HG03060 (cell line): ENCODE measurements at regions not wholly inside any gene's neighbourhood (a gene's known extent, or its start where the extent isn't known, plus 50 kb on each side); places are given as distances from the start of the nearest gene placed in this dataset.

Experiments used
- ATAC-seq: cut with Tn5 transposase; IDR thresholded peaks from one replicate; pipeline ENCODE4 v1.9.1; 2021; ENCODE audit warnings: low read depth, moderate number of reproducible peaks; ENCODE audit not compliant: unreplicated experiment

DNA sequence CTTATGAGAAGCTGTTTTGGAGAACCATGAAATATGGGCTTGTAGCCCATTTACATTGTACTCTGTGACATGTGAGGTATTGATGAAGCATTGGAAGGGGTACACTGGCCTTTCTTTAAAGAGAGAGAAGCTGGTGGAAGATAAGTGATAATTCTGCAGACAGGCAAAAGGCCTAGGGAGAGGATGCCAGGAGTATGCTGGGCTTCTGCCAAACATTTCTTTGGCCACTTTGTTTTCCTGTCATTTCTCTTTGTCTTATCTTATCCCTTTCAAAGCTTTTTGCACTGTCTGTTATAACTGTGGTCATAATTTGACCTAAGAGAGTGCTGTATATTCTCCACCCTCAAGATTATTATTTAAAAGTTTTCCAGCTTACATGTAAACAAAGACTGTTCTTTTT lies 109.6 kb upstream of the SEMA6D start:
- no peak for ATAC-seq

DNA sequence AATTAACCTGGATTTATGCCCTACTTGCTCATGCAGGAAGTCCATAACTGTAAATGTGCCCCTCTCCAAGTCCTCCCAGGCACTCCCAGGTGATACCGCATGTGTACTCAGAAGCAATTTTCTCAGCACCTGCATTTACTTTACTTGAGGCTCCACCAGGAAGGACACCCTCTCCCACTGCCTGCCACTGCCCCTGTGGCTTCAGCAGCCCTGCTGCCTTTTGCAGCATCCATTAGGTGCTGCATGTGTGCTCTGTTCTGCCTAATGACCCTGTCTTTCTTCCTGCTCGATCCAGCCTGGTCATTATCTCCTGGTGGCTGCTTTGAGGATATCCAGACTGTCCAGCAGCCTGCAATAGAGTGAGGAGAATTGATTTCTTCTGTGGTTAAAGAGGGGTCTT lies 107.6 kb upstream of the SEMA6D start:
- no peak for ATAC-seq

DNA sequence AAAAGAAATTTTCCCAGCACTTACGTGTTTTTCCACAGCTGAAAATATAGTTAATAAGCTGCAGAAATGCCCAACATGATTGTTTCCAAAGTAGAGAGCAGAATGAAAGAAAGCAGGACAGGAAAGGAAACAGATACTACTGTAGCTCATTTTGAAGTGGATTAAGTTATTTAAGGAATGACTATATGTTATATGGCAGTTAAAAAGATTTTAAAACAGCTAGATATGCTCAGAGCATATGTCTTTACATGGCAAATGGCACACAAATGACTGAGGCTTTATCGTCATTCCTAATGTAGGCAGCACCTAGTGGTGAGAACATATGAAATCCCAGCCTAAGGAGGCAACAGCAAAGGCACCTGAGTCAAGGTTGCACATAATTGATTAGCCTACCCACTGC lies 106.6 kb upstream of the SEMA6D start:
- ATAC-seq, result no peak

DNA sequence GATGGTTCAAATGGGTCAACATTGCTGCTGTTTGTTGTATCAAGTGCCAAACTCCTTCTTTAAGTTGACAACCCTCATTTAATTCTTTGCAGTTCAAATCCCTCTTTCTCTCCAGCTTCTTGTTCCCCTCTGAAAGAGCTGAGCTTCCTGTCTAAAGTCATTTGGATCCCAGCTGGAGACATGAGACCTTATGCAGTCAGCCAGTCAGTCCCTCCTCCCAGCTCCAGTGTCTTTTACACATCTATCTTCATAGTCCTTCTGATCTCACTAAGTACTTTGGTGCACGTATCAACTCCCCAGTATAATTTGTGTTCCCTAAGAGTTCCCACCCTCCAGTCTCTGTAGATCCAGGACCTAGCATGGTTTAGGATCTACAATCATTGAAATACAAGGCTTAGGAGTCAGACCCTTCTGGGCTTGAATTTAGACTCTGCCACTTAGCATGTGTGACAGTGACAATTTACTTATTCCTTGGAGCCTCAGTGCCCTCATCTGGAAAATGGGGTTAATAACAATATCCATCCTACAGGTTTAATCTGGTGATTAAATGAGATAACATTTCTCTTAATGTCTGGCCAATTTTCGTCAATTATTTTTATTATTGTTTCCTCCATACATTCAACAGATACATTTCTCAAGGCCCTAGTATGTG lies 102.8 kb upstream of the SEMA6D start:
- ATAC-seq, result no peak

DNA sequence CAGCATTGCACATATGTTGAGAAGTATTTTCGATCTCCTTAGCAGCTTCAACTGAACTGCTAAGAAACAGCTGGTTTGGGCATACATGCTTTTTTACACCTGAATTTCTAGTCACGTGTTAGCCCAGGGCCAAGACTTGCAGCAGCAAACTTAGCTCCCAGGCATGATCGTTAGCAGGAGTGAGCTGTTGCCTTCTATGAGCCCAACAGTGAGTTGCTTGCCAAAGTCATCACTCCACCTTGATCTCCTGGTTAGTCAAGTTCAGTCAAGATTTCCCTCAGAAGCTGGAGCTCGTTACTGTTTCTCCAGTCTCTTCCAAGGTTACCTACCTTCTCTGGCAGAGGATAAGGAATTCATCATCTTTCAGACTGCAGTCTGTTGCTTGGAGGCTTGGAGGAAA lies 100.4 kb upstream of the SEMA6D start:
- no peak for ATAC-seq

DNA sequence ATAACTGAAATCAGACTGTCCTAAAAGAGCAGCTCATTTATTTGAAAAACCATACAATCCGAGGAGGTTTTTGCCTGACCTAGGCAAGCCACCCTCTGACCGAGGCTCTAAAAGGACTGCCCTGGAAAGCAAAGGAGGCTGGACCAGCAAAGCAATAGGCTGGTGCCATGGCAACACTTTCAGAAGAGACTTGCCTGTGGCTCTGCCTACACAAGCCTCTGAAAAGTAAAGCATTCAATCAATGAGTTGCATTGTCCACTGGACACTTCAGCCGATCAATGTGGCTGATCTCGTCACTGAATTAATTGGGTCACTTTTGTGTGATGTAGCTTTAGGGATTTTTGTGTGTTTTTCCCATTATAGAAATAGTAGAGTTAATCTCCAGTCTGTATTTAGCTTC lies 99.1 kb upstream of the SEMA6D start:
- no peak for ATAC-seq

DNA sequence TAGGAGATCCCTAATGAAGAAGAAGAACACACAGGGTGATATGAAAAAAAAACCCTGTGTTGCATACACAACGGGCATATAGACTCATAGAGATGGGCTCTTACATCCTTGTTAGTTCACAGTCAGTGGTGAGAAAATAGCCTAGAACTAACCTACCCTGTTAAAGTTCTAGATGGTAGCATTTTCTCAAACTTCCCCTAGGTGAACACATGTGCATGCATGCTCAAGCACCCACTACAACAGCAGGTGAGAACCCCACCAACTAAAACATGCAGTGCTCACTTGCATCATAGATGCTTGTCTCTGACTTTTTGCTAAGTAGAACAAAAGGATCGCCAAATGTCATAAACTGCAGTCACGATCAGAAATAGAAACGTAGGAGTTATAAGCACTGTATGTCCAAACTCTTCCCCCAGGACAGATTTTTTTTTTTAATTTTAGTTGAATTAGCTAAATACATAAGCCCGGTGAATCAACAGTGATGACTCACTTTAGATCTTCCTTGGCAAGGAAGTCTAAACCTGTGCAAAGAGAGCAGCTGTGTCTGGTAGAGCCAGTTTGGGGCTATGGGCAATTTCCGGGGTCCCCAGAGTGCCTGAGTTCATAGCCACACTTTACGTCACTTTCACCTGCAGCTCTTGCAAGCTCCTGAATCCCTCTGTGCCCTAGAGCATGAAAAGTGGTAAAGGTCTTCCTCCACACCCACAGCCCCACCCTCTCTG lies 96.2 kb upstream of the SEMA6D start:
- ATAC-seq, result no peak

DNA sequence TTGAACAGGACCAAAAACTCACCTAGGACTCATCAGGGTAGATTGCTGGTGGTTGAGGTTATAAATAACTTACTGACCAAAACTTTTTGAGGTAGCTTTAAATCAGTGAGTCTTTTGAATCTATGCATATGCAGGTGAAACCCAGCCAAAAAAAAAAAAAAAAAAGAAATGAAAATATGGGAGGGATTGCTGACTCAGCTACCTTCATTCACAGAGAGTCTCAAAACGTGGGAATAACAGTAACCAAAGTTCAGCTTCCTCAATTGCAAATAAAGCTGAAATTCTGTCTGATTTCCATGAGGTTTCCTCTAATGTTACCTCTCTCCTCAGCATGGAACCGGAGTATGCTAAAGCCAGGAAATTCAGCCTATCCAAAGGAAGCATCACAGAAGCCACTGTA lies 95.2 kb upstream of the SEMA6D start:
- ATAC-seq, result no peak

DNA sequence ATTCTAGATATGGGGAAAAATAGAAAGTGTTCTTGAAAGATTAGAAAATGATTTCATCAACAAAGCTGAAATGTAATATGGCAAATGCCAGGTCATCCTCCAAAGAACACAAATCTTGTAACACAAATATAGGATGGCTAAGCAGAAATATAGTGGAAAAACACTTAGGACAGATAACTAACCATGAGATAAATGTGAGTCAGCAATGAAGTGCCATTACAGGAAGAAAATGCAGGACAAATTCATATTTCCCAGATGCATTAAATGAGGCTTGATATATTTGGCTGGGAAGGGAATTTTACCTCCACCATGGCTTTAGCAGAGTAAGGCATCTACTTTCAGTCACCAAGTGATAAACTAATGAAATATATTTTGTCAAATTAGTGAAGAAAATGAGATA lies 92.8 kb upstream of the SEMA6D start:
- no peak for ATAC-seq

DNA sequence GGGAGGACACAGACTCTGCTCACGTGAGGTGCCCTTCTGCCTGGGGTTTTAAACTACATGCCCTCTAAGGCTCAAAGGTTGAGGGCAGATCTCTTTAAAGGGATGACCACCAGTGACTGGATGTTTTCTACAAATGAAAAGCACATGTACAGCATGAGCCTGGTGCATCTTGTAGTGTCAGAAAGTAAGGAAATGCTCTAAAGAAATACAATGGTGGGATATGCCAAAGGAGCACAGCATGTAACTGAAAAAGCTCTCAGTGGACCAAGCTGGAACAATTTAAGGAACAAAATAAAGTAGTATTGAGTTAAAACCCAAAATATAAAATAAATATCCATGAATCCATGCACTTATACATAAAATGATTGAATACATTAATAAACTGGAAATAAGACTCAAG lies 78.3 kb upstream of the SEMA6D start:
- ATAC-seq, result no peak

DNA sequence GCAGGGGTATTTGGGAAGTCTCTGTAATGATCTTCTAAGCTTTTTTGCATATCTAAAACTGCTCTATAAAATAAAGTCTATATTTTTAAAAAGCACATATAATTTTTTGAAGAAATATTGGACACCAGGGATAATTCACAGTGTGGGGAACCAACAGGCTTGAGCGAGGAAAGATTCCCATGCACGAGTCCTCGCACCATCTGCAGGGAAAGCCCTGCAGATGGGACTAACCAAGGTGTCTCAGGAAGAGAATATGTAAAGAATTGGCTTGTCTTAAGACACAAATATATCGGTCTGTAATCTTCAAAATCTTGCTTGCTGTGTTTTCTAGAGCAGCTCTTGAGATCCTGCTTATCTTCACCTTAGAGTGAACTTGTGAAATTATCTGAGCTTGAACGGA lies 77.2 kb upstream of the SEMA6D start:
- no peak for ATAC-seq

DNA sequence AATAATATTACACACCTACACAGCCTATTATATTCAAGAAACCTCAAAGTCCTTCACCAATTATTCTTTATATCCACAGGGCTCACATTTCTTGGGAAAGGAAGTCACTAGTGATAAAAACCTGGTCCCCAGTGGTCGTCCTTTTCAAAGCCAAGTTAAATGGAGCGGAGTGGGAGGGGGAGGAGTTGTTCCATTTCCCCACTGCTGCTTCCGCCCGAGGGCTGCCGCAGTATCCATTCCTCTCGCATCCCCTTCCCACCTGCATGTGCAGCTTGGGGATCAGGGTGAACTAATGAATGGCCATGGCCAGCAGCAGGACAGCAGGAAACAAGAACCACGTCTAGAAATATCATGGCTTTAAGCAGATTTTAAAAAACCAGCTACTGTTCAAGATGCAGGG lies 76.4 kb upstream of the SEMA6D start:
- no peak for ATAC-seq

DNA sequence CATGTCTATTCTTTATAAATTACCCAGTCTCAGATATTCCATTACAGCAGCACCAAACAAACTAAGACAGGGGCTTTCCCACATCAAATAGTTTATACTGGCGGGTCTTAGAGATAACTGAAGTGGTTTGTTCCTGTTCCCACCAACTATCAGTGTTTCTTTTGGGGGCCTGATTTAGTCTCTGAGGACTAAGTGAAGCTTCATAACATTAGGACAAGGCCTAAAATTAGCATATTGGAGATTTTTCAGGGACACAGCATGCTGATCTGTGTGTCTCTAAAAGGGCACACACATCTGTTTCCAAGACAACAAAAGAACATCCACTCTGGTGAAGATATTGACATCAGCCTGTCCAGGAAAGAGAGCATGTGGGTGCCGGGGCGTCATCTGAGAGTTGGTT lies 72.6 kb upstream of the SEMA6D start:
- no peak for ATAC-seq

DNA sequence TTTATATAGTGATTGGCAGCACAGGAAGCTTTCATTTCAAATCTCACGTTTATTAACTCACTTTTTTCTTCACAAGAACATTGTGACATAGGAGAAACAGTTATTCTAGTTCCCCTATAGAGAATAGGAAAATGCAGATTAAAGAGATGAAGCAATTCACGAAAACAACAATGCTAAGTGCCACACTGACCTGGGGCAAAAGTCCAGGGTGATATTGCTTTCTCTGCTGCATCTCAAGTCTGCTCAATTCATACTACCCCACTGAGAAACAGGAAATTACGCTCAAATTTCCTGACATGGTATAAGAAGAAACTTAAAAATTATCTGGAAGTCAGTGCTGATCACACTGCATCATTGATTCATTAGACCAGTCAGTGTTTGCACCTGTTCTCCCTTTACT lies 66.7 kb upstream of the SEMA6D start:
- ATAC-seq, result no peak

DNA sequence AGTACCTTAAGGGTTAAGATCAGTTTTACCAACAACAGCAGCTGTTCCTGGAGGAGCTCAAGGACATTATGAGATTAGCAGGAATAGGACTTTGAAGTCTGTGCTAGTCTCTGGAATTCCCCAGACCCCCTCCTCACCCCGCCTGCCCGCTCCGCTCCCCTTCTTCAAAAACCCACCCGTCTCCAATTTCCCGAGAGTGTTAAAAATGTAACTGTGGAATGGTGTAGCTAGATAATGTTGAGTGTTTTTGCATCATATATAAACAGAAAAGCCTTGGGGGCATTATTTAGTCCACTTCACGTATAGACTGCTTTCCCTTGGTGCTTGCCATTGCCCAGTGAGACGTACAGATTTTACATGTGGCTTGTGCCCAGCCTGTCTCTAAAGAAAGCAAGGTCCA lies 65.0 kb upstream of the SEMA6D start:
- no peak for ATAC-seq

DNA sequence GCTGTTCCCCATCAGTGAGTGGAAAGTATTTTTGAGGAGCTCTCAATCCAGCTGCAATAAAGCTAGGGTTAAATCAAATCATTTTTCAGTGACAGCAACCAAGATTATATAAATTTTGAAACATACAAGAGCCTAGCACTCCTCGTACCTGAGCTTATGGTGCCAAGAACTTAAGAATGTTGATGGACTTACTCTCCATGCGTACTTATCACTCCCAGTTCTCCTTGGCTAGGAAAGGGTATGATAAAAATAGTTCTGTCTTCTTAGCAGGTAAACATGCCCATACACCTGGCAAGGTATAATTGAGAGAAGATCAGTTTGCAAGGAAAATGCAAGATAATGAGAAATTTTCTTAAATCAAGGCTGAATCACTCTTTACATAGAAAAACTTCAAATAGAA lies 64.5 kb upstream of the SEMA6D start:
- no peak for ATAC-seq

DNA sequence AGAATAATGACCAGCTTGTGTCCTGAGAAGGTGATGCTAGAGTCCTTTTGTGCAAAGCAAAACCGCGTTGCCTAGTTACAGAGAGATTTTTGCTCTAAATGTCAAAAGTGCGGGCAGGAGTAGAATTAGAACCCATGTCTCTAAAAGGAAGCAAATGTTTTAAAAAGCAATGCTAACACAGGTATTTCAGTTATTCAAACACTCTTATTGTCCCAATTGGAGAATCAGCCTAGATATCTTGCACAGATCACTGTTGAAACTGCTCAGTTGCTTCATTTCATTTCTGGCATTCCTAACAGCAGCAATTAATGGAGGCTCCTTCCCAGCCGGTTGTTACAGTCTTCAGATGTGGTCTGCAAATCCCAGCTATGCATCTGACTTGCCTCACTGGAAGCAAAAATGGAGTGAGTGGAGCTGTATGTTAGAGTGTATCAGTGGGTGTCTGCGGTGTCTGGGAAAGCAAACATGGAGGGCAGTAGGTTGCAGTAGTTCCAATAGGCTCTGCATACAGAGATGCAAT lies 55.6 kb upstream of the SEMA6D start:
- ATAC-seq, result no peak

DNA sequence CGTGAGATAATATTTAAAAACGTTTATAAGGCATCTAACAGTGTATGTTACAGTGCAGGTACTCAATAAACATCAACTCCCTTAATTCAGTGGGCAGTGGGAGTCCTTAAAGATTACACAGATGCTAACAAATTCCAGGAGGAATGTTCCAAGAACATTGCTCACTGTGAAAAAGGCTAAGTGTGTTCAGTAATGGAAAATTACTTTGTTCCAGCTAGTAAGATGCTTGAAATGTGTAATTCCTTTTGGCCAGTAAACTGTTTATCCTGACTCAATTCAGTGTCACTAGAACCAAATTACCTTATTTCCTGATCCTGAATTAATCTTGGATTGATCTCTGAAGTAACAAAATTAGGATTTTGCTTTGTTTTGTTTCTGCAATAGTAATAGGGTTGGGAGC lies 54.2 kb upstream of the SEMA6D start:
- ATAC-seq, result no peak
